ENCODE measurements at regions not wholly inside any gene's neighbourhood (a gene's known extent, or its start where the extent isn't known, plus 50 kb on each side); places are given as distances from the start of the nearest gene placed in this dataset.
"Not testable (repeated sequence)": the region's sequence is repeated elsewhere in the genome, so short reads cannot be mapped to it uniquely, and the experiment has no call there.

- no peak for DNase-seq (ENCODE audit: low read depth)
Observed at GRCh38 chr15:31487811-31488436, 161.3 kb downstream of the KLF13 start.

- DNase-seq (ENCODE audit: low read depth): peak; percentile 49
Observed at GRCh38 chr15:31488437-31489204, 162.0 kb downstream of the KLF13 start.

- no peak for DNase-seq (ENCODE audit: low read depth)
Observed at GRCh38 chr15:31489281-31489680, 162.6 kb downstream of the KLF13 start.

- peak; percentile 27 for DNase-seq (ENCODE audit: low read depth)
Observed at GRCh38 chr15:31489801-31490646, 163.4 kb downstream of the KLF13 start.

GRCh38 chr15:31494786-31495185 is 168.2 kb downstream of the KLF13 start:
- no peak for DNase-seq (ENCODE audit: low read depth)

- DNase-seq (ENCODE audit: low read depth): no peak
Observed at GRCh38 chr15:31495281-31495680, 168.6 kb downstream of the KLF13 start.

- DNase-seq (ENCODE audit: low read depth): no peak
Observed at GRCh38 chr15:31497838-31498237, 171.2 kb downstream of the KLF13 start.

GRCh38 chr15:31498329-31498728 is 171.7 kb downstream of the KLF13 start:
- DNase-seq (ENCODE audit: low read depth): no peak

- DNase-seq (ENCODE audit: low read depth): no peak
Observed at GRCh38 chr15:31498756-31499155, 172.1 kb downstream of the KLF13 start.

- no peak for DNase-seq (ENCODE audit: low read depth)
Observed at GRCh38 chr15:31499236-31499952, 172.8 kb downstream of the KLF13 start.

GRCh38 chr15:31499953-31500765 is 173.5 kb downstream of the KLF13 start:
- no peak for DNase-seq (ENCODE audit: low read depth)

- DNase-seq (ENCODE audit: low read depth): no peak
Observed at GRCh38 chr15:31500766-31501449, 174.3 kb downstream of the KLF13 start.

GRCh38 chr15:31501536-31502157 is 175.0 kb downstream of the KLF13 start:
- DNase-seq (ENCODE audit: low read depth): no peak

GRCh38 chr15:31502541-31503229 is 176.1 kb downstream of the KLF13 start:
- DNase-seq (ENCODE audit: low read depth): no peak

GRCh38 chr15:31503256-31503655 is 176.6 kb downstream of the KLF13 start:
- no peak for DNase-seq (ENCODE audit: low read depth)

GRCh38 chr15:31503758-31504461 is 177.3 kb downstream of the KLF13 start:
- DNase-seq (ENCODE audit: low read depth): no peak

GRCh38 chr15:31504462-31504839 is 177.8 kb downstream of the KLF13 start:
- no peak for DNase-seq (ENCODE audit: low read depth)

GRCh38 chr15:31507573-31507972 is 180.9 kb downstream of the KLF13 start:
- not testable (repeated sequence) for DNase-seq (ENCODE audit: low read depth)

- no peak for DNase-seq (ENCODE audit: low read depth)
Observed at GRCh38 chr15:31508656-31509055, 182.0 kb downstream of the KLF13 start.

Data from CMK (cell line).